Stimulated activated CD8-positive, alpha-beta memory T cell treated with anti-CD3 and anti-CD28 coated beads, Interleukin-7, amount 100 ng/mL, for 48 hours (primary cell): ENCODE measurements at regions not wholly inside any gene's neighbourhood (a gene's known extent, or its start where the extent isn't known, plus 50 kb on each side); places are given as distances from the start of the nearest gene placed in this dataset.

Experiments
- DNase-seq, 2 donors: peaks; one replicate each; pipeline ENCODE4 v3.0.0-alpha.2; 2020; ENCODE audit warnings: low read depth in 1 of 2; ENCODE audit errors: extremely low read depth in 1 of 2

DNA sequence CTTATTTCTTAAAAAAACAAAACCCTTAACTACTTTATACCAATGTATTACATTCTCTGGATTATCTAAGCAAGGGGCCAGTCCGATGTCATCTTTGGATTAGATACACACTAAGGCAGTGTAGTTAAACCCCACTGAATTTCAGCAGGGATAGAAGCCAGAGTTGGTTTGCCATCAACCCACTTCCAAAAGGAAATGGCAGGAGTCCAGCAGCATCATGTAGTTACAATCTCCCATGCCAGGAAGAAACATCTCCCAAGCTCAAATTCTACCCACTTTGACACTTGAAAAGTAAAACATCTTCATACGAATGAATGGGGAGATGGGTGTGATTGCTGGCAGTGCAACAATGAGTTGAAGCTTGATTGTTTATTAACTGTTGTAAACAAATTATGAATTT, 203.5 kb upstream of the PLXNC1 start:
- no peak for DNase-seq

DNA sequence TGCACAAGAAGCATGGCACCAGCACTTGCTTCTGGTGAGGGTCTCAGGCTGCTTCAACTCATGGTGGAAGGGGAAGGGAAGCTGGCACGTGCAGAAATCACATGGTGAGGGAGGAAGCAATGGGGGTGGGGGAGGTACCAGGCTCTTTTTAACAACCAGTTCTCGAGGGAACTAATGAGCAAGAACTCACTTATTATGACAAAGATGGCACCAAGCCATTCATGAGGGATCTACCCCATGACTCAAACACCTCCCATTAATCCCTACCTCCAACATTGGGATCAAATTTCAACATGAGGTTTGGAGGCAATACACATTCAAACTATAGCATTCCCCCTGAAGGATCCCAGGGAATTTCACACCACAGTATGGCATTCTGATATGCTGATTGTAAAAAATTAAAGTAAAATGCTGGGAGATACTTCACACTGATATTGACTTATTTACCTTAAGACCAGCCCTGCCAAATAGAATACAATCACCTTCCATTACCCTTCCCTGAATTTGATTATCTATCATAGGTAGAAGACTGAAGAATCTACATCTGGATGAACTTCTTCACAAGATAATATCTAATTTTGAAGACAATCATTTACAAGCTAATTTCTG, 201.7 kb upstream of the PLXNC1 start:
- no peak for DNase-seq

DNA sequence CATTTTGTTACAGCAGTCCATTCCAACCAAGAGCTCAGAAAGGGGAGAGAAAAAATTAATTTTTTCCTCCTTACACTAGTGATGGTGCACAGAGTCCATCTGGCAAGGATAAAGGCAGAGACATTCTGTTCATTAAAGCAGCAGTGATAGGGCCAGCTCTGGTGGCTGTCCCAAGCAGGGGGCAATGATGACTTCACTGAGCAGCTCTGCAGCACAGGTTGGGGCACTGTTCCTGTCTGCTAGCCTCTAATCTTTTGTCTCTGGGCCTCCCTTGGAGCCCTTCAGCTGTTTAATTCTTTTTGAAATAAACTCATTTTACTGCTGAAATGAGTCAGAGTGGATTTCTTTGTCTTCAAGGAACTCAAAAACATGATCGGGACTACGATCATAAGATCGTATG, 200.9 kb upstream of the PLXNC1 start:
- no peak for DNase-seq

DNA sequence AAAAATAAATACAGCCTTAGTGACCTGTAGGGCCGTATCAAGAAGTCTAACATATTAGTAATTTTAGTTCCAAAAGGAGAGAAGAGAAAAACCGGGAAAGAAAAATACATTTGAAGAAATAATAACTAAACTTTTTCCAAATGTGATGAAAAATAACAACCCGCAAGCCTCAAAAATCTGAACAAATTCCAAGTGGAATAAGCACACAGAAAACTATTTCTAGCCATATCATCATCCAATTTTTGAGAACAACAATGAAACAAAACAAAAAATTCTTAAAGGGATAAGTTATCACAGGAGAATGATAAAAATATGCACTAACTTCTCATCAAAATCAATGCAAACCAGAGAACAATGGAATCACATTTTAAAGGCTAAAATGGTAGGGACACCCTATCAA, 198.1 kb upstream of the PLXNC1 start:
- no peak for DNase-seq

DNA sequence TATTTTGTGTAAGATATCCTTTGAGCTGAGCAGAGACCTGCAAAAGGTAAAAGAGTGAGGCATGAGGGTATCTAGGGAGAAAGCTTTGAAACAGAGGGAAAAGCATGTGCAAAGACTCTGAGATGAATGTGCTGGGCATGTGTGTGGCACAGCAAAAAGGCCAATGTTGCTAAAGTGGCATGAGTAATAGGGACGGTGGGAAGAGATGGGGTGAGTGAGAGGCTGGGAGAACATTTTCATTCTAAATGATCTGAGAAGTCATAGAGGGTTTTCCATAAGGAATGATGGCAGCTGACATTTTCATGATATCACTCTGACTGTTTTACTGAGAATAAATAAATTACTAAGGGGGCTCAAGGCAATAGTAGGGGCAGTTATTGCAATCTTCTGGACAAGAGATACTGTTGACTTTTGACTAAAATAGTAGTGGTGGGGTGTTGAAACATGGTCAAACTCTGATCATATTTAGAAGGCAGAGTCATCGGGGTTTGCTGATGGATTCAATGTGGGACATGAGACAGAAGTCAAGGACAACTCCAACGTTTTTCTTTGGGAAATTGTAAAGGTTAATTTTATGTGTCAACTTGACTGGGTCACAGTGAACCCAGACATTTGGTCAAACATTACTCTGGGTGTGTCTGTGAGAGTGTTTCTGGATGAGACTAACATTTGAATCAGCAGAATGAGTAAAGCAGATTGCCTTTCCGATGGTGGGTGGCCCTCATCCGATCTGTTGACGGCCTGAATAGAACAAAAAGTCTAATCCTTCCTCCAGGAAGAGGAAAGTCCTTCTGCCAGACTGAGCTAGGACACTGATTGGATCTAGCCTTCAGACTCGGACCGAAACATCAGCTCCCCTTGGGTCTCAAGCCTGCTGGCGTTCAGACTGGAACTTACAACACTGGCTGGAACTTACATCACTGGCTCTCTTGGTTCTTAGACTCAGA, 193.9 kb upstream of the PLXNC1 start:
- DNase-seq = no peak

DNA sequence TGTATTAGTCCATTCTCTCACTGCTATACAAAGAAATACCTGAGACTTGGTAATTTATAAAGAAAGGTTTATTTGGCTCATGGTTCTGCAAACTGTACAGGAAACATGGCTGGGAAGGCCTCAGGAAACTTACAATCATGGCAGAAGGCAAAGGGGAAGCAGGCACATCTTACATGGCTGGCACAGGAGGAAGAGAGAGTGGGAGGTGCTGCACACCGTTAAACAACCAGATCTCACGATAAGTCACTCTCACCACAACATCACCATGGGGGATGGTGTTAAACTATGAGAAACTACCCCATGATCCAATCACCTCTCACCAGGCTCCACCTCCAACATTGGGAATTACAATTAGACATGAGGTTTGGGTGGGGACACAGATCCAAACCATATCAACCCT, 191.8 kb upstream of the PLXNC1 start:
- no peak for DNase-seq

DNA sequence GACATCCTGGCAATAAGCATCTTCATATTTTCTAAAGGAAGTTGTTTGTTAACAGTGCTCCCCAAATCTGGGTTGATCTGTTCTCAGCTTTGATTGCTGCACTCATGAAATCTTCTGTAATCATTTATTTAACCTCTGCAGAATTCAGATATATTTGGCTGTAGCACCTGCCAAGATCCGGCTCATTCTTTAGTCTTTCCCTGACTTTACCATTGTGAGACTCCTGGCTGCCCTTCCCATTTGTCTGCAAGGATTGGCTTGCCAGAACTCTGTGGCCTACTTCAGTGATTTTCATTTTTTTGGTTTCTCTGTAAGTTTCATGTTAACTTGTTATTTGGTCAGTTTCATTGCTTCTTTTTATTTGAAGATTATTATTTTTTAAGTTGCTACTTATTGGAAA, 191.2 kb upstream of the PLXNC1 start:
- DNase-seq = no peak

DNA sequence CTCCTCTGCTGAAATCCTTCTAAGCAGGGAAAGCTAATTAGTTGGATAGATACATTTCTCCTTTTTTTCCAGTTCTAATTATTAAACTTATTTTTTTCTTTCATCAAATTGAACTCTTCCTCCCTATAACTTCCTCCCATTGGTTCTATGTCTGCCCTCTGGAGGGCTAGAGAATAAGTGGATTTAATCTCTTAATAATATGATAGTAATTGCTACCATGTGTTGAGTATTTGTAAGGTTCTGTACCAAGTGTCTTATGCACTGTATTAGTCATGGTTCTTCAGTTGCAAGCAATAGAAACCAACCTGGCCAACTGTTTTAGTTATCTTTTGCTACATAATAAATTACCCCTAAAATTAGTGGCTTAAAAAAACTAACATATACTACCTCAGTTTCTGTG, 190.5 kb upstream of the PLXNC1 start:
- DNase-seq = no peak

DNA sequence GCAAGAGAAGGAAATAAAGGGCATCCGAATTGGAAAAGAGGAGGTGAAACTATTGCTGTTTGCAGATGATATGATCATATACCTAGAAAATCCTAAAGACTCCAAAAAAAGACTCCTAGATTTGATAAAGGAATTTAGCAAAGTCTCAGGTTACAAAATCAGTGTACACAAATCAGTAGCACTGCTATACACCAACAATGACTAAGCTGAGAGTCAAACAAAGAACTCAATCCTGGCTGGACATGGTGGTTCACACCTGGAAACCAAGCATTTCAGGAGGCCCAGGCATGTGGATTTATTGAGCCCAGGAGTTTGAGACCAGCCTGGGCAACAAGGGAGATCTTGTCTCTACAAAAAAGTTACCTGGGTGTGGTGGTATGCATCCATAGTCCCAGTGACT, 188.7 kb upstream of the PLXNC1 start:
- no peak for DNase-seq

DNA sequence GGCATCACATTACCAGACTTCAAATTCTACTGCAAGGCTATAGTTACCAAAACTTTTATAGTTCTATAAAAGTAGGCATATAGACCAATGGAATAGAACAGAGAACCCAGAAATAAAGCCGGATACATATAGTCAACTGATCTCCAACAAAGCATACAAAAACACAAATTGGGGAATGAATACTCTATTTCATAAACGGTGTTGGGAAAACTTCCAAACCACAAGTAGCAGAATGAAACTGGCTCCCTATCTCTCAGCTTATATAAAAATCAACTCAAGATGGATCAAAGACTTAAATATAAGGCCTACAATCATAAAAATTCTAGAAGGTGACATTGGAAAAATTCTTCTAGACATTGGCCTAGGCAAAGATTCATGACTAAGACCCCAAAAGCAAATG, 187.9 kb upstream of the PLXNC1 start:
- no peak for DNase-seq

DNA sequence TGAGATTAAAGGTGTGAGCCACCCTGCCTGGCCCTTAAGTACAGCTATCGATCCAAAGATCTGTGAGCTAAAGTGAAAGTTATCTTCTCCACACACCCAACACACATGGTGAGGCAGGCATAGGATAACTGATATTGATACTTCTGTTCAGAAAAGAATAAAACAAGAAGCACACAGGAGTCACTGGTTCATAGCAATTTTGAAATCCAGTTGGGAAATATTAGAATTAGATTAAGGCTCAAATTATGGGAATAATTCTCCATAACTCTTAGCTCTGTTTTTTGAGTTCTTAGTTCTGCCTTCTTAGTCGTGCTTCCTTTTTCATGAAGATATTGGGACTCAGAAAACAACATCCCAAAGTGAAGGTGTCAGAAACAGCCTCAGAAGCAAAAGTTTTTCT, 186.0 kb upstream of the PLXNC1 start:
- no peak for DNase-seq

DNA sequence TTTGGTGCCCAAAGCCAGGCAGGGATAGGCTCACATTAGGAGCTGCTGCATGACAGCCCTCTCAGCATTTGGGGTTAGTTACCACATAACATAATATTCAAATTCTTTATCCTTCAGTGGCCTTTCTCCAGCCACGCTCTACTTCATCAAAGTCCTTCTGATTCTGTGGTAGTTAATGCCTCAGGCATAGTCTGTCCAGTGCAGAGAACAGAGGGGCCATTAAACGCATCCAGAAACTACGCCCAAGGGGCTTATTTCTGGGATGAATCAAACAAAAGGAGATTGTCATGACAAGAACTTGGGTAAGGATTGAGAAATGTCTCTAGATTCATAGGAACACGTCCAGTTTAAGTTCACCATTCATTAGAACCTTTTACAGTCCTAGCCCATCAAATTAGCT, 183.4 kb upstream of the PLXNC1 start:
- DNase-seq = no peak

DNA sequence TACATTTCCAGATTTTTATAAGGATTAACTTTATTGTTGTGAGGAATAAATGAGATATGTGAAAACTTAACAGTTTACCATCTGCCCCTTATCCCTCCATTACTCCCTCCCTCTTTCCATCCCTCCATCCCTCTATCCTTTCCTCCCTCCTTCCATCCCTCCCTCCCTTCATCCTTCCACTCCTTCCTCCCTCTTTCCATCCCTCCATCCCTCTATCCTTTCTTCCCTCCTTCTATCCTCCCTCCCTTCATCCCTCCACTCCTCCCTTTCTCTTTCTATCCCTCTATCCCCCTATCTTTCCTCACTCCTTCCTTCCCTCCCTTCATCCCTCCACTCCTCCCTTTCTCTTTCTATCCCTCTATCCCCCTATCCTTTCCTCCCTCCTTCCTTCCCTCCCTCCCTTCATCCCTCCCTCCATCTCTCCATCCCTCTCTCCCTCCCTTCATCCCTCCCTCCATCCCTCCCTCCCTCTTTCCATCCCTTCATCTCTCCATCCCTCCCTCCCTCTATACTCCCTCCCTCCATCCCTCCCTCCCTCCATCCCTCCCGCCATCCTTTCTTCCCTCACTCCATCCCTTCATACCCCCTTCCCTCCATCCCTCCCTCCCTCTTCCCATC, 181.8 kb upstream of the PLXNC1 start:
- DNase-seq = no peak

DNA sequence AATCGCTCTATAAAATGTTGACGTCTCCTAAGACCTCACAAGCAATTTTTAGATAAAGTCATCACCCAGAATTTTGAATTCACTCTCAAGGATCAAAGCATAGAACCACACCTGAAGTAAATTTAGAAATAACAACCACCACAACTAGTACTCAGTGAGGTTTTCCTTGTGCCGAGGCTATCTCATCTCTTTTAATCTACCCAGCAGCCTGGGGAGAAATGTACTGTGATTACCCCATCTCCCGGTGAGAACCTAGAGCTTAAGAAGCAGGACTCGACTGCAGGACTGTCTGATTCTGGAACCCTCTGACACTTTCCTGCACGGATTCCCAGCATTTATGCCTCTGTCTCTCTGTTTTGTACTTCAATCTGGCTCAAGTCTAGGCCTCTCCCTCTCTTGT, 180.9 kb upstream of the PLXNC1 start:
- DNase-seq = no peak

DNA sequence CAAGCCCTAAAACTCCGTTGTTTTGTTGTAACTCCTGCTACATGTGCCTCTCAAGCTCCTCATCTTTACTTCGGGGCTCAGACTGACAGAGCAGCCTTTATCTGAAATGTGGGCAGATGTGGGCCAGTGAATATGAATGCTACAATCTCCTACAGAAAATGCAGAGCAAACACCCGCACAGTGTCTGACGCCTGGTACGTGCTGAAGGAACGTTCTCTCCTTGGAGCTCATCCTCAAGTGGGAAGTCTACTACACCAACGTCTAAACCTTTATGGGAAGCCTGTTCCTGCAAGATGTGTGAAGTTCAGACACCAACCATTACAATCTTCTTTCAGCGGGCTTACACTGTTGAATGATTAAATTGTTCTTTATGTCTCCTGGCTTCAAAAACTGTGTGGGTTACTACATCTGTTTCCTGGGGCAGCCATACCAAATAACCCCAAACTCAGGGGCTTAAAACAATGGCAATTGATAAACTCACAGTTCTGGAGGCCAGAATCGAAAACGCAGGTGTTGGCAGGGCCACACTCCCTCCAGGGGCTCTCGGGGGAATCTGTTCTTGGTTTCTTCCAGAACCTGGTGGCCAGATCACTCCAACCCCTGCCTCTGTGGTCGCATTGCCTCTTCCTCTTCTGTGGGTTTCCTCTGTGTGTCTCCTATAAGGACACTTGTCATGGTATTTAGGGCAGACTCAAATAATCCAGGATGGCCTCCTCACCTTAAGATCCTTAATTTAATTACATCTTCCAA, 179.7 kb upstream of the PLXNC1 start:
- no peak for DNase-seq

DNA sequence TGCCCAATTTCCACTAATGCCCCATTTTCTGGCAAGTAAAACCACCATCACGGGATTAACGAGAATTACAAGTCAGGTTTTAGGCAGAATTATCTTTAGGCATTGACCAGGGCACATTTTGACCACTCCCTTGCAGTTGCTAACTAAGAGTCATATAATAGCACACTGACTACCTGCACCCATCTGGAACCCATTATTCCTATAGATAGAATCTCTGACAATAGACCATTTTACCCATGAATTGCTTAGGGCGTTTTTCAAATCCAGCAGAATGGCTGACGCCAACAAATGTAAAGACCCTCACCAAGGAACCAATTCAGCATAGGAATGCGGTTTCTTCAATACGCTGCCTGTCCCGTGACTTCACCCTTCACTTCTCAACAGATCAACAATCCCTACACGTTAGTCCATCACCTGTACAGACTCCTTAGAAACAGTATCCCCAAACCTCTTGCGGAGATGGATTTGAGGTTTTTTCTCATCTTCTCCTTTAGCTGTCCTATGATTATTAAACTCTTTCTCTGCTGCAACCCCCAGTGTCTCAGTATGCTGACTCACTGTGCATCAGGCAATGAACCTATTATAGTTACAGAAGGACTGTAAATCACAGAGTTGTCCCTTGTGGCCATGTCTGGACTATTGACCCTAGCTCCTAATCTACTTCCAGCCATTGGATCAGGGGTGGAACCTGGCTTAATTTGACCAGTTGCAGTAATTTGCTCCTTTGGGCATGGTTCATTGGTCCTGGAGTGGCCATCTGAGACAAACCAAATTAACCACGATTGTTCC, 177.3 kb upstream of the PLXNC1 start:
- DNase-seq = no peak

DNA sequence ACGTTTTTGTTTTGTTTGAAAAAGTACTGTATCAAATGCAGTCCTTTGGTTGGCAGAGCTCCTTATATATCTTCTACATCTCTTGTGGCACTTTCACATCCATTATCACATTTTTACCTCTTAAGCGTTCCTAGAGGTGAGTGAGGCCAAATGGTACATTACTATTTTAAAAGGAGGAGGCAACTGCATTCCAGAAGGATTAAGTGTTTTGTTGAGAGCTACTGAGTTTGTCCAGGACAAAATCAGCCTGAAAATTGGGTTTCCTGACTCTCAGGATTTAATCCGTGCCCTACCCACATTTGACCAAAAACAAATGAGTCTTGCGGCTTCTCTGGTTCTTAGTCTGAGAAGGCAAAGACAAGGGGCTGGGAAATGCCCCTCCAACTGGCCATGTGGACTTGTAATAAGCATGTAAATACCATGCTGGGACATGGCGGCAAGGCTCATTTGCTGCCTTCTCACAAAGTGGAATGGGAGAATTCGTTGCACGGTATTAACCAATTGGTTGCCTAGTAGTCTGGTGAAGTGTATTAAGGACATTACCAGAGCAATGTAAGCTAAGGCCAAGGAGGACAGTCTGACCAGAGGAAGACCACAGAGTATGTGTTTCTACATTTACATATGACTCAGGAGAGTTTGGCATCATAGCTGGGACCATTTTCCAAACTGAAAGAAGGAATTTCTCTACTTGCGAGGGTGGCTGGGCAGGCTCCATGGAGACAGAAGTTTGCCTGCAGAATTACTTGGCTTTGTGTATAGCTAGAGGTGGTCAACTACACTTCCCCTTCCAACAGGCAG, 175.8 kb upstream of the PLXNC1 start:
- DNase-seq = no peak

DNA sequence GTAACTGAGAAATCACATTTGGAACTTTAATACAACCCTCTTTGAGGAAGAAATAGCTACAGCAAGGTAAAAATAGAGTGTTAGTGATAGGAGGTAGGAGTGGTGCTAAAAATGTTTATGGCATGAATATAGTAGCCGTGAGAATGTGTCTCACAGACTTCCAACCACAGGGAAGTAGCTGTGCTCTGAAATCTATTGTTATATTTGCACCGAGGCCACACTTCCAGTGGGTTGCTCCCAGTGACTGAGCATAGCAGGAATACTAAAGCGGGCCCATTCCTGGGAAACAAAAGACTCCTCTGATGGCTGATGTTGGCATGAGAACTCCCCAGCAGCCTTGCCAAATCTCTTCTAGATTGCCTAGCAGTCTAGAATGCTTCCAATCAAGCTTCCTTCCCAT, 174.1 kb upstream of the PLXNC1 start:
- no peak for DNase-seq

DNA sequence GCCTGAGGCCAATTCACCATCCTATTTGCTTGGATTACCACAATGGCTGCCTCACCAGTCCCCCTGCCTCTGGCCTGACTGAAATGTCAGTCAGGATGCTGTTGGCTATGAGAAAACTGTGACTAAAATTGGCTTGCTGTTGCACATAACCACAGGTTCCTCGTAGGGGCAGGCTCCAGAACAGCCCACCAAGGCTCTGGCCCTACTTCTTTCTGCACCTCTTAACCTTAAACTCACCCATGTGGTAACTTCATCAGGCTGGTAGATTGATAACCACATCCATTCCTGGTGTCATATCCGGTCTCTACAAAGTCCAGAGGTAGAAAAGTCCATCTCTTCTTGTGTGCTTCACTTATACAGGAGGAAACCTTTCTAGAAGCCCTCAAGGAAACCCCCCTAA, 172.4 kb upstream of the PLXNC1 start:
- no peak for DNase-seq

DNA sequence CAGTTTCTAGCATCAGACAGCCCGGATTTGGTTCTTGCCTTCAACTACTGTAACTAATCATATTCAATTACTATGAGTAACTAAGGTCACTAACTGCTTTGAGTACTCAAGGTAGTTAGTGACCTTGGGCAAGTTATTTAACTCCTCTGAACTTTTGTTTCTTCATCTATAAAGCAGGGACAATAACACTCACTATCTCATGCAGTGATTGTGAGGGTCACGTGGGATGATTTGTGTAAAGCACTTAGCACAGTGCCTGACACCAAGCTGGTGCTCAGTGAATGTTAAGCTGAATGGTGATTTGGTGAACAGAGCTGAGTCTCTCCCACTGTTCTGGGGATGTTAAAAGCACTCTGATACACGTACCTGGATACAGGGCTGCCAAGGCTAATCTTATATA, 171.3 kb upstream of the PLXNC1 start:
- no peak for DNase-seq
